HG03457 (cell line): ENCODE measurements at regions not wholly inside any gene's neighbourhood (a gene's known extent, or its start where the extent isn't known, plus 50 kb on each side); places are given as distances from the start of the nearest gene placed in this dataset.
"Not testable (repeated sequence)": the region's sequence is repeated elsewhere in the genome, so short reads cannot be mapped to it uniquely, and the experiment has no call there.

ENCODE experiments used
- ATAC-seq: cut with Tn5 transposase; IDR thresholded peaks from one replicate; pipeline ENCODE4 v1.9.1; 2021; ENCODE audit warnings: moderate number of reproducible peaks; ENCODE audit not compliant: unreplicated experiment

GRCh38 chr14:37888234-37888633 lies 292.8 kb downstream of the TTC6 start:
- ATAC-seq = no peak

- no peak for ATAC-seq
Measured at GRCh38 chr14:37889087-37889486, 293.7 kb downstream of the TTC6 start.

DNA sequence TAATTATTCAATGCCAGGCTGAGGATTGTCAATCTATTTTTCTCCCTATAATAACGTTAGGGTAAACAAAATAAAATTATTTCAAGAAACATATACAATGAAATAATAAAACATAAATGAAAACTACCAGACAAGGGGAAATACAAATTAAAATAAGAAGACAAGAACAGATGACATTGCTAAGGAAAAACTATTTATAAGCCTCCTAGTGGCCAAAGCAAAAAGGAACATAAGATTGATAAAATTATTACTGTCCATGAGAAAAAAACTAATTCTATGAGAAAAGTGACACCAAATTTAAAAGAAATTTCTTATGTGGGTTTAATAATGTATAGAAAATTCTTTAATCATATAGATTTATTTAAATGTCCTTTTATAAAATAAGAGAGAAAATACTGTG lies 294.7 kb downstream of the TTC6 start:
- no peak for ATAC-seq

DNA sequence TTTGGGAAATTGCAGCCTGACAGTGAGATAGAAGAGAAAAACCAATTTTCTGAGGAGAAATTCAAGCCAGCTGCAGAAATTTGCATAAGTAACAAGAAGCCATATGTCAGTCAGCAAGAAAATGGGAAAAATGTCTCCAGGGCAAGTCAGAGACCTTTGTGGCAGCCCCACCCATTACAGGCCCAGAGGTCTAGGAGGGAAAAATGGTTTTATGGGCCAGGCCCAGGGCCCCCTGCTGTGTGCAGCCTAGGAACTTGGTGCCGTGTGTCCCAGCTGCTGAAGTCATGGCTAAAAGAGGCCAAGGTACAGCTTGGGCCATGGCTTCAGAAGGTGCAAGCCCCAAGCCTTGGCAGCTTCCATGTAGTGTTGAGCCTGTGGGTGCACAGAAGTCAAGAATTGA lies 296.1 kb downstream of the TTC6 start:
- ATAC-seq = not testable (repeated sequence)

GRCh38 chr14:37894463-37894862 lies 299.0 kb downstream of the TTC6 start:
- no peak for ATAC-seq

GRCh38 chr14:37899365-37899764 lies 303.9 kb downstream of the TTC6 start:
- no peak for ATAC-seq

GRCh38 chr14:37900561-37900960 lies 305.1 kb downstream of the TTC6 start:
- no peak for ATAC-seq

GRCh38 chr14:37901978-37902377 lies 305.7 kb upstream of the SSTR1 start:
- no peak for ATAC-seq

GRCh38 chr14:37903343-37904191 lies 304.1 kb upstream of the SSTR1 start:
- no peak for ATAC-seq

- no peak for ATAC-seq
Measured at GRCh38 chr14:37924622-37925021, 283.1 kb upstream of the SSTR1 start.

DNA sequence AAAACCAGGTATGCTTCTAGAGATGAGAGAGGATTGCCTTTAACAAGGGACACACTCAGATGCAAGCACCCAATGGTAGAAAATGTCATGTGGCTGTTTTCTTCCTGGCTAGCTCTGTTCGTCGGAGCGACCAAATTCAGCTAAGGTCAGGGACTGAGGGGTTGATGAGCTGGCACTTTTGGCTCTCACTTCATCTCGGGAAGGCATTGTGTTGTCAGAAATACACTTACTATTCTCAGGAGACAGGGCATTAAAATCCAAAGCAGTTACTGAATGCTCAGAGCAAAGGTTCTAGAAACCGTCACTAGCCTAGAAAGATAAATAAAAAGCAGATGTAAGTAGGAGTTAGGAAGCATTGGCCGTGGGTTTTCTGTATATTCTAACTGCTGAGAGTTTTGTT lies 275.7 kb upstream of the SSTR1 start:
- no peak for ATAC-seq

GRCh38 chr14:37932481-37932880 lies 275.2 kb upstream of the SSTR1 start:
- no peak for ATAC-seq

- no peak for ATAC-seq
Measured at GRCh38 chr14:37936971-37937370, 270.7 kb upstream of the SSTR1 start.

GRCh38 chr14:37939442-37940028 lies 268.2 kb upstream of the SSTR1 start:
- ATAC-seq = no peak

GRCh38 chr14:37945959-37946358 lies 261.7 kb upstream of the SSTR1 start:
- no peak for ATAC-seq

GRCh38 chr14:37946819-37947218 lies 260.9 kb upstream of the SSTR1 start:
- ATAC-seq = no peak

GRCh38 chr14:37948266-37948665 lies 259.4 kb upstream of the SSTR1 start:
- no peak for ATAC-seq

GRCh38 chr14:37968664-37969240 lies 239.0 kb upstream of the SSTR1 start:
- no peak for ATAC-seq

- no peak for ATAC-seq
Measured at GRCh38 chr14:37969511-37969979, 238.2 kb upstream of the SSTR1 start.

DNA sequence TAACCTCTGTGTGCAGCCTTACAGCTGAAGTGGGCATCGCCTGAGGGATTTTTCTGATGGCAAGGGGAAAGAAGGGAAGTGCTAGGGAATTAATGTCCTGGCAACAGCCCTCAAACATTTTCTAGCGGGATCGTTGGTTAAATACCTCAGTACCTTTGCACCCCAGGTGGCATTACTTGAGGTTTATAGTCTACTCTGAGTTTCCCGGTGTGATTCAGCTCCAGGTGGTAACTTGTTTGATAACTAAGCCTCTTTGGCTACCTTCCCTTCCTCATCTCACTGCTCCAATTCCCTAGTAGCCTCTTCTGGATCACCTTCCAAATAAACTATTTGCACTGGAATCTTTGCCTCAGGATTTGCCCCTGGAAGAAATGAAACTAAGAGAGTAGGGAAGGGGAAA lies 237.0 kb upstream of the SSTR1 start:
- no peak for ATAC-seq

DNA sequence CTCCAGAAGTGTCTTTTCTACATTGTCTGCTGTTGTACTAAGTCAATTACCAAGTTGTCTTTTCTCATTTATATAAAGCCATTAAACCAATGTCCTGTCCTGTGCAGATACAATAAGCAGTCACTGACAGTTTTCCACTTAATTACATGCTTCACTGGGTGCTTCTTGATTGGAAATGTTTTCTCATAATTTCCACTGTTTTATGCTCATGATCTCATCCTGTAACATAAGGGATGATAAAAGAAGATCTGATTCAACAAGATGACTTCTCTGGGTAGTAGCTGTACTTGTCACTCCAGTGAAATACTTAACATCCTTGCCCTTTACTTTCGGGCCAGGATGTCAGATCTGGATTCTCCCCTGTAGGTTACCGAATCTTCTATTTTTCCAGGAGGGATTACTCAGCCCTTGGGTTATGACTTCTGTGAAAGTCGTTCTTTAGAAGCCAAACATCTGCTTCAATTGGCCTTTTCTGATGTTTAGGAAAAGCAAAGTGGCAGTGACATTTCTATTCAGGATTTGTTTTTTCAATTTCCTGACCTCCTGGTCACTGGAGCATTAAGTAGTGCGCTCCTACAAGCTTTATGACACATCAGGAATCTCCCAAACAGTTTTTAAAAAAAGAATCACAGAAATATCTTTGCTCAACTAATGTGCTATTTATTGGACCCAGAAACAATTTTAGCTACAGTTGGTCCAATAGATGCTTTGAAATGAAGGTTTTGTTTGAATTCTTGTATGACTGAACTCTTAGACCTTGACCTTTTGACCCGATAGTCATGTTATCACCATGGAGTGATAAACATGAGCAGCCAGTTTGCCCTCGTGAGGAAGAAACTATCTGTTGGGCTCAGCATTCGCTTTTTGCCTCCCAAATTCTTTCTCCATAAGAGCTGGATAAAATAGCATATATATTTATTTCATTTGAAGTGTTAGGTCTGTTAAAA lies 234.5 kb upstream of the SSTR1 start:
- no peak for ATAC-seq
